HepG2 (cell line): ENCODE measurements at regions not wholly inside any gene's neighbourhood (a gene's known extent, or its start where the extent isn't known, plus 50 kb on each side); places are given as distances from the start of the nearest gene placed in this dataset.

Experiments
- ATAC-seq: fragments of 200-7000 bp; cut with Tn5 transposase; 3 replicates; pipeline ENCODE4 v1.9.1; 2020; ENCODE audit warnings: mild to moderate bottlenecking, moderate library complexity
- BruUV-seq: library from RNA; stranded (reverse); fragments of 400-500 nt; replicated peaks from 2 replicates; lab custom pipeline; 2021; lab: Mats Ljungman, UMichigan
- CTCF ChIA-PET: fragments of 300-600 bp; formaldehyde crosslinking; extraction: SDS; loops from one replicate; lab custom pipeline; 2021; ENCODE audit warnings: low total read pairs, inconsistent platforms, low intra/inter-chr PET ratio; lab: Yijun Ruan, JAX
- POLR2A ChIA-PET: fragments of 350-600 bp; sonication (Branson Sonifier 250); formaldehyde crosslinking; loops from one replicate; lab custom pipeline; 2020; ENCODE audit warnings: antibody characterized with exemption, inconsistent platforms; lab: Yijun Ruan, JAX
- DNase-seq: peaks from one replicate; pipeline ENCODE4 v3.0.0-alpha.2; 2015; ENCODE audit warnings: low spot score
- FAIRE-seq: peaks from 3 replicates; lab custom pipeline; 2011; peaks lifted over from hg19 to GRCh38; lab: Jason Lieb, UNC
- H2AFZ ChIP-seq: one replicate; pipeline ENCODE4 v1.6.1; 2011; ENCODE audit warnings: low read length, inconsistent platforms
- H3K27ac ChIP-seq: fragments of 300-600 bp; 3 replicates; pipeline ENCODE4 v1.8.0; 2011; ENCODE audit warnings: mixed run types, mild to moderate bottlenecking, mixed read lengths, low read length, inconsistent platforms; ENCODE audit not compliant: insufficient read depth; ENCODE audit errors: extremely low read length
- H3K27me3 ChIP-seq, 2 experiments: fragments of 200-600 bp in 1 of 2; 2 replicates in 1 of 2; 3 replicates in 1 of 2; pipeline versions ENCODE4 v1.6.0 to v1.8.0; 2011; ENCODE audit warnings: low read length in 2 of 2, mild to moderate bottlenecking in 2 of 2, moderate library complexity in 2 of 2, inconsistent platforms in 1 of 2; ENCODE audit not compliant: insufficient read depth in 2 of 2, control insufficient read depth in 1 of 2
- H3K36me3 ChIP-seq, 2 experiments: fragments of 200-600 bp in 1 of 2; replicated peaks in 1 of 2; 2 replicates in 1 of 2; 3 replicates in 1 of 2; pipeline versions ENCODE4 v1.5.1 to v1.8.0; 2011; ENCODE audit warnings: low read length in 2 of 2, inconsistent platforms in 1 of 2; ENCODE audit not compliant: insufficient read depth in 2 of 2, control insufficient read depth in 1 of 2
- H3K4me1 ChIP-seq: 2 replicates; pipeline ENCODE4 v1.5.1; 2012; ENCODE audit warnings: low read length, inconsistent platforms; ENCODE audit not compliant: insufficient read depth
- H3K4me2 ChIP-seq: 2 replicates; pipeline ENCODE4 v1.6.0; 2011; ENCODE audit warnings: low read depth, low read length, inconsistent platforms
- H3K4me3 ChIP-seq, 3 experiments: fragments of 200-600 bp in 1 of 3; sonication (generic), shearing (Covaris generic) in 1 of 3; replicated peaks in 1 of 3; 2 replicates each; pipeline ENCODE4 v1.5.1; 2011 to 2016; ENCODE audit warnings: low read length in 3 of 3, inconsistent platforms in 2 of 3, low read depth in 2 of 3, mild to moderate bottlenecking in 2 of 3, control low read depth in 1 of 3, mixed read lengths in 1 of 3; ENCODE audit not compliant: insufficient read depth in 1 of 3
- H3K79me2 ChIP-seq: one replicate; pipeline ENCODE4 v1.6.1; 2011; ENCODE audit warnings: low read length, inconsistent platforms; ENCODE audit not compliant: insufficient read depth
- H3K9ac ChIP-seq: 2 replicates; pipeline ENCODE4 v1.6.0; 2011; ENCODE audit warnings: mild to moderate bottlenecking, low read depth, low read length, inconsistent platforms; ENCODE audit not compliant: insufficient read depth
- H3K9me3 ChIP-seq: 2 replicates; pipeline ENCODE4 v1.5.1; 2012; ENCODE audit warnings: mild to moderate bottlenecking, low read length
- H4K20me1 ChIP-seq: 2 replicates; pipeline ENCODE4 v1.6.0; 2011; ENCODE audit warnings: inconsistent platforms, mild to moderate bottlenecking, low read length, moderate library complexity; ENCODE audit not compliant: insufficient read depth
- DBP ChIP-seq: sonication (generic); formaldehyde crosslinking; IDR thresholded peaks from 2 replicates; pipeline ENCODE4 v1.4.0; 2020; ENCODE audit warnings: missing genetic modification reagents; ENCODE audit errors: not compliant biosample characterization
- HMGXB4 ChIP-seq, 2 experiments: sonication (generic) in 1 of 2; formaldehyde crosslinking in 1 of 2; IDR thresholded peaks; 2 replicates each; pipeline versions ENCODE4 v1.4.0 to v1.6.1; 2018 to 2020; ENCODE audit warnings: missing genetic modification reagents in 2 of 2, borderline replicate concordance in 1 of 2, low read depth in 1 of 2, mild to moderate bottlenecking in 1 of 2, missing biosample characterization in 1 of 2
- ISL2 ChIP-seq: sonication (generic); formaldehyde crosslinking; IDR thresholded peaks from 2 replicates; pipeline ENCODE4 v1.5.0; 2020; ENCODE audit warnings: missing genetic modification reagents
- LCORL ChIP-seq, 2 experiments: fragments of 450-650 bp in 1 of 2; sonication (generic) in 1 of 2; formaldehyde crosslinking in 1 of 2; IDR thresholded peaks; 2 replicates each; pipeline versions ENCODE4 v1.5.0 to v1.6.1; 2017 to 2020; ENCODE audit warnings: antibody characterized with exemption in 1 of 2, missing genetic modification reagents in 1 of 2
- MAF1 ChIP-seq: sonication (generic); formaldehyde crosslinking; IDR thresholded peaks from 2 replicates; pipeline ENCODE4 v1.5.0; 2020; ENCODE audit warnings: missing genetic modification reagents, borderline replicate concordance
- MIXL1 ChIP-seq: IDR thresholded peaks from 2 replicates; pipeline ENCODE4 v1.6.1; 2016
- SMC3 ChIP-seq: IDR thresholded peaks from 2 replicates; pipeline ENCODE4 v1.6.1; 2011; ENCODE audit warnings: low read length, improper control_type of control experiment
- SNRNP70 ChIP-seq: fragments of 200-400 bp; formaldehyde crosslinking; IDR thresholded peaks from 2 replicates; pipeline ENCODE4 v1.6.1; 2017; ENCODE audit warnings: mild to moderate bottlenecking, low read depth, low read length, moderate library complexity
- TSC22D2 ChIP-seq: sonication (generic); formaldehyde crosslinking; IDR thresholded peaks from 2 replicates; pipeline ENCODE4 v1.5.1; 2020; ENCODE audit warnings: missing genetic modification reagents, mild to moderate bottlenecking, borderline replicate concordance
- ZBTB10 ChIP-seq: sonication (generic); formaldehyde crosslinking; IDR thresholded peaks from 2 replicates; pipeline ENCODE4 v1.4.0; 2020; ENCODE audit warnings: missing genetic modification reagents, borderline replicate concordance
- ZNF639 ChIP-seq: conservative IDR thresholded peaks from 2 replicates; pipeline ENCODE4 v1.6.1; 2018; ENCODE audit warnings: missing genetic modification reagents
- ZNF784 ChIP-seq: sonication (generic); formaldehyde crosslinking; IDR thresholded peaks from 2 replicates; pipeline ENCODE4 v1.5.1; 2020; ENCODE audit warnings: missing genetic modification reagents, mild to moderate bottlenecking, borderline replicate concordance
- WGBS: methylation state at CpG from one replicate; pipeline ENCODE4 v1.1.6; 2017; ENCODE audit warnings: low lambda C conversion rate; 5-methylcytosine and 5-hydroxymethylcytosine counted together
- in situ Hi-C: cut with HindIII; loops from 2 replicates; pipeline ENCODE4 v1.10.0; 2017; ENCODE audit warnings: low pct_unique_long_range_greater_than_20kb; ENCODE audit not compliant: extremely low pct_ligation_motif_present
- intact Hi-C: fragments of 100-400 bp; cut with micrococcal nuclease; formaldehyde crosslinking; loops from one replicate; pipeline ENCODE4 v1.10.0; 2022; ENCODE audit not compliant: unreplicated experiment

- no peak for TF ChIP-seq HMGXB4 (CRISPR knock-in tag; IDR thresholded peaks at IDR 0.05; ENCODE audit: borderline replicate concordance in 1 of 2, low read depth in 1 of 2)
Observed at GRCh38 chr2:137837830-137838229, 126.4 kb upstream of the HNMT start (continued).

- Histone ChIP-seq H3K4me3 (no peak overlapping the region), H3K9me3 (no peaks in the 10 kb centered on the region), H3K27me3 (no peaks in the 10 kb centered on the region; a peak in 1 of 5 replicates), H3K79me2 (no peaks in the 10 kb centered on the region), H3K4me1 (no peaks in the 10 kb centered on the region), H2AFZ (no peak overlapping the region), H3K4me2 (no peak overlapping the region), H3K9ac (no peak overlapping the region), H4K20me1 (no peaks in the 10 kb centered on the region), H3K36me3 (no peaks in the 10 kb centered on the region), H3K27ac (no peak overlapping the region)
- ChIA-PET POLR2A (no interaction called here), CTCF (interaction anchor here (0.8 to 2.1 kb wide), 4 partner anchors 372 to 1415 kb away, joined by 3 to 33 read pairs (median 22); no protein-coding TSS in a partner anchor)
- peak; percentile 84 for FAIRE-seq
- peak; percentile 58 for DNase-seq
- WGBS, result 13% methylated on average over 8 of the region's 8 CpGs
- intact Hi-C loops (loop anchor here (1.0 to 5.0 kb wide), 4 partner anchors 371 to 1415 kb away; no protein-coding TSS in a partner anchor), in situ Hi-C loops (loop anchor here (5.0 kb wide), 3 partner anchors 371 to 1416 kb away; no protein-coding TSS in a partner anchor)
- peak; percentile 86 for ATAC-seq
- BruUV-seq, result no TSS peak
- TF ChIP-seq LCORL (IDR thresholded peaks at IDR 0.05) (no peak), LCORL (CRISPR knock-in tag; IDR thresholded peaks at IDR 0.05) (no peak), MAF1 (CRISPR knock-in tag) (no peak), MIXL1 (CRISPR knock-in tag) (peak; percentile 65), ISL2 (no peak), DBP (CRISPR knock-in tag) (no peak), ZNF784 (CRISPR knock-in tag) (no peak), TSC22D2 (CRISPR knock-in tag) (no peak), ZBTB10 (CRISPR knock-in tag) (no peak), SMC3 (peak; percentile 74; the same call in 1 of the 2 replicates), SNRNP70 (no peak), ZNF639 (CRISPR knock-in tag) (no peak)
Observed at GRCh38 chr2:137838255-137839092, 125.8 kb upstream of the HNMT start.
